Mesenteric fat pad (tissue), 1 donor: ENCODE measurements at regions not wholly inside any gene's neighbourhood (a gene's known extent, or its start where the extent isn't known, plus 50 kb on each side); places are given as distances from the start of the nearest gene placed in this dataset.
"Not testable (repeated sequence)": the region's sequence is repeated elsewhere in the genome, so short reads cannot be mapped to it uniquely, and the experiment has no call there.

Experiments
- DNase-seq: peaks from one replicate; pipeline ENCODE4 v3.0.0-alpha.2; 2020; ENCODE audit warnings: low spot score
- donor health status: DM: yes; HTN: yes; CAD: no.

GRCh38 chr13:59392328-59392727 is 771.4 kb downstream of the DIAPH3 start:
- DNase-seq: no peak

GRCh38 chr13:59394496-59394895 is 769.2 kb downstream of the DIAPH3 start:
- no peak for DNase-seq

DNA sequence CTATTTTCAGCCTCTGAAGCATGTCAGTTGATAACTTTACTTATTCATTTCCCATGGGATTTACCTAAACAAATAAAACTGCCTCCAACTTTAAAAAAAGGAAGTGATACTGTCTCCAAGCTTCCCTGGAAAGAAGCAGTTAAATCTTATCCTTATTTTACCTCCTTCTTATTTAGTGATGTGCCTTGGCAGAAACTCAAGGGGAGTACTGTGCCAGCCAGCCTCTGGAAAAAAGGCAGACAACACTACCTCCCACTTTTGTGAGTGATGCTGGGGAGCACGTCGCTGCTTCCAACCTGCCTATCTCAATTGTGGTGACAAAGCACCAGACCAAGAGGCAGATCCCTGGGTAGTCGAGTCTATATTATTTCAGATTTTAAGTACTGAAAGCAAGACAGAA is 765.6 kb downstream of the DIAPH3 start:
- no peak for DNase-seq

DNA sequence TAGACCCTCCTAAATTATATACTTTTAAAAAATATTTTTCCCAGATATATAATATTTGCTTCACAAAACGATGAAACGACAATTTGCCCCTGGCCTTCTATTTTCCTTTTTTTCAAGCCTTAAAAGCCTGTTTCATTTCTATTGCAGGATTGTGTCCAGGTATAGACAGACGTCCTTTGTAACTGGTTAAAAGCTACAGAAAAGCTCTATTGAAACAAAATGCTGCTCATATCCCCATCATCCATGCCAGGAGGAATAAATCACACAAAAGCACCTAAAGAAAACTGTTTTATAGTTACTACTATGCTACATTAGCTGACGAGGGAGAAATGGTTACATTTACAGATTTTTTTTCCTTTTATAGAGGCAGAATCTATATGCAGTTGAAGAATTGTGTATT is 765.1 kb downstream of the DIAPH3 start:
- DNase-seq: no peak

GRCh38 chr13:59399513-59399912 is 764.2 kb downstream of the DIAPH3 start:
- DNase-seq: no peak

- no peak for DNase-seq
Measured at GRCh38 chr13:59404331-59404730, 759.4 kb downstream of the DIAPH3 start.

DNA sequence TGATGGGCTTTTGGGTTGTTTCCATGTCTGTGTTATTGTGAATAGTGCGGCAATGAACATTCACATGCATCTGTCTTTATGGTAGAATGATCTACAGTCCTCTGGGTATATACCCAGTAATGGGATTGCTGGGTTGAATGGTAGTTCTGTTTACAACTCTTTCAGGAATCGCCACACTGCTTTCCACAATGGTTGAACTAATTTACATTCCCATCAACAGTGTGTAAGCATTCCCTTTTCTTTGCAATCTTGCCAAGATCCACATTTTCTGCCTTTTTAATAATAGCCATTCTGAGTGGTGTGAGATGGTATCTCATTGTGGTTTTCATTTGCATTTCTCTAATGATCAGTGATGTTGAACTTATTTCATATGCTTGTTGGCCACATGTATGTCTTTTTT is 756.5 kb downstream of the DIAPH3 start:
- not testable (repeated sequence) for DNase-seq

DNA sequence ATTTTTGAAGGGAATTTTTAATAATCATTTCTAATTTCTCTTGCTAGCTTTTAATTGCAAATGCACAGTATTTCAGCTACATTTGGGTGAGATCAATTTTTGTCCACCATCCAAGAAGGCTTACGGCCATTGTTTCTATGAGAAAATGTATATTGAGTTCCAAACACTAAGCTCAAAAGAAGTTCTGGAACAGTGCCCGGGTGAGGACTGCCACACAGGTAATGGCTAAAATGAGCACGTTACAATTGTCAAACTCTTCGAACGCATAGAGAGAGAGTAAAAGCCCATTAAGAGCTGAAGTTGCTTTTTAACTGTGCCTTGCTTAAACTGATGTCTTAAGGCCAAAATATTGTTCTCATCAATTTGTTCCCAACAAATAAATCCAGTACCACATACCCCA is 755.0 kb downstream of the DIAPH3 start:
- no peak for DNase-seq

GRCh38 chr13:59409211-59409610 is 754.5 kb downstream of the DIAPH3 start:
- no peak for DNase-seq

GRCh38 chr13:59409634-59410200 is 754.0 kb downstream of the DIAPH3 start:
- DNase-seq: no peak

DNA sequence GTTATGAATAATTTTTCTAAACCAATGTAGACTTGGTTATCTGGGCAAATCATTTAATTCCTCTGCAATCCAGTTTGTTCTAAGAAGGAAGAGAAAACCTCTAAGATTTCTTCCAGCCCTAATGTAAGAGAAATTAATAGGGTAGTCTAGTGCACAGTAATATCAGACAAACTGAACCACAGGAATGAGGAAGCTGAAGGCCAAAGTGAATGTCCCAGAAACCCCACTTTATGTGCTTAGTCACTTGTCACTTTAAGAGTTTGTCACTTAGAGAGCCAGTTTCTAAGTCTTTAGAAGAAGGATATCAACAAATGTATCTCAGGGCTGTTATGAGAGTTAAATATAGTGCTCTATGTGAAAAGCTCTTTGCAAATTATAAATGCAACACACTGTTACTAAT is 750.6 kb downstream of the DIAPH3 start:
- DNase-seq: no peak

DNA sequence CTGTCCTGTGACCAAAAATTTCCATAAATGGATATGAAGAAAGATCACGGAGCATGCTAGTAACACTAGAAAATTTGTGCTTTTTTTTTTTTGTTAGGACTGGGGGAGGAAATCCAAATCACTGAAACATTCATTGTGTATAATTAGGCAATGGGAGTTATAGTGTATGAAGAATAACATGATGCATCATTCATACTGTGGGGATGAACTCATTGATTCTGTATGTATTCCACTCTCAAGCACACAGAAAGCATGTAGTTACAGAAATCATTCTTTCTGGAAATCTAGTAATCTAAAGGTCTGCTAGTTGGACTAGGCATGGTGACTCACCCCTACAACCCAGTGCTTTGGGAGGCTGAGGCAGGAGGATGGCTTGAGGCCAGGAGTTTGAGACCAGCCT is 749.7 kb downstream of the DIAPH3 start:
- DNase-seq: no peak

GRCh38 chr13:59415498-59415897 is 748.2 kb downstream of the DIAPH3 start:
- no peak for DNase-seq

- no peak for DNase-seq
Measured at GRCh38 chr13:59416561-59416960, 747.2 kb downstream of the DIAPH3 start.

GRCh38 chr13:59422646-59423045 is 741.1 kb downstream of the DIAPH3 start:
- DNase-seq: no peak

- DNase-seq: no peak
Measured at GRCh38 chr13:59423708-59424340, 739.9 kb downstream of the DIAPH3 start.

- no peak for DNase-seq
Measured at GRCh38 chr13:59424661-59425060, 739.1 kb downstream of the DIAPH3 start.

- no peak for DNase-seq
Measured at GRCh38 chr13:59425211-59425741, 738.5 kb downstream of the DIAPH3 start.

- no peak for DNase-seq
Measured at GRCh38 chr13:59435024-59435423, 728.7 kb downstream of the DIAPH3 start.

DNA sequence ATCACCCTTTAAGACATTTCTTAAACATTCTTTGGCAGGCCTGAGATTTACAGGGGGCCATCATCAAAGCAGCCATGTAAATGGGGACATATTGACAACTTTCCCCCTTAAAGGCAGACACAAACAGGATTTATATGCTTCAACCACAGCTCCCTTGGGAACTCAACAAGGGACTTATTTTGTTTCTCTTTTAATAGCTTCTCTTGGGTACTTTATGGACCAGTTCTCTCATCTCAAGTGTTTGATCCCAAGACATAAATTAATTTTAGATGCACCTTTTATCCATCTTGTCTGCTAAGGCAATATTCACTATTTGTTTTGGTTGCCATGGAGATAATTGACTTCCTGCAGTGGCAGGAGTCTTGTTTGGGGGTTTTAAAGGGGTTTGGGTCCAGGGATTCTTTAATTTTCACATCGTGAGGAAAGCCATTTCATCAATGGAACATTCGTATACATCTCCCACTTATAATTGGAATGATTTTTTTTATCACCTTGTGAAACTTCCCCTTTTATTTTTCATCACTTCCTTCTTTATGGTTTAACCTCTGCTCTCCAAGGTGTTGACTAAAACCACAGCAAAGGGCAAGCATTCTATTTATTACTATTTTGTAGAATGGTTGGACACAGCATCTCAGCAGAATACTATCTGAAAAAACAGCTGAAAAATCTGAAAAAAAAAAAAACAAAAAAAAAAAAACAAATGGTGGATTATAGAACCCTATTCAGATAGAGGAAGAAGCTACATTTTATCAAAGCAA is 726.0 kb downstream of the DIAPH3 start:
- DNase-seq: no peak

DNA sequence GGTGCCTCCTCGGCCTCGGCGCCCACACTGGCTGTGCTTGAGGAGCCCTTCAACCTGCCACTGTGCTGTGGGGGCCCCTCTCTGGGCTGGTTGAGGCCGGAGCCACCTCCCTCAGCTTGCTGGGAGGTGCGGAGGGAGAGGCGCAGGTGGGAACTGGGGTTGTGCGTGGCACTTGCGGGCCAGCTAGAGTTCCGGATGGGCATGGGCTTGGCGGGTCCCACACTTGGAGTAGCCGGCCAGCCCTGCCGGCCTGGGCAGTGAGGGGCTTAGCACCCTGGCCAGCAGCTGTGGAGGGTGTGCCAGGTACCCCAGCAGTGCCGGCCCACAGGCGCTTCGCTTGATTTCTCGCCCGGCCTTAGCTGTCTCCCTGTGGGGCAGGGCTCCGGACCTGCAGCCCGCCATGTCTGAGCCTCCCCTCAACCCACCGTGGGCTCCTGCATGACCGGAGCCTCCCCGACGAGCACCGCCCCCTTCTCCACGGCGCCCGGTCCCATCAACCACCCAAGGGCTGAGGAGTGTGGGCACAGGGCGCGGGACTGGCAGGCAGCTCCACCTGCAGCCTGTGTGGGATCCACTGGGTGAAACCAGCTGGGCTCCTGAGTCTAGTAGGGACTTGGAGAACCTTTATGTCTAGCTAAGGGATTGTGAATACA is 723.8 kb downstream of the DIAPH3 start:
- no peak for DNase-seq

- not testable (repeated sequence) for DNase-seq
Measured at GRCh38 chr13:59441068-59441467, 722.7 kb downstream of the DIAPH3 start.
